OCI-LY3 (cell line): ENCODE measurements at regions not wholly inside any gene's neighbourhood (a gene's known extent, or its start where the extent isn't known, plus 50 kb on each side); places are given as distances from the start of the nearest gene placed in this dataset.
"Not testable (repeated sequence)": the region's sequence is repeated elsewhere in the genome, so short reads cannot be mapped to it uniquely, and the experiment has no call there.

ENCODE experiments used
- H2AFZ ChIP-seq: fragments of 200-600, 300-600 bp; shearing (Covaris generic); 2 replicates; pipeline ENCODE4 v1.6.0; 2014; ENCODE audit warnings: antibody characterized with exemption, low read depth, low read length
- H3K27ac ChIP-seq: fragments of 200-600, 300-600 bp; sonication (generic); 2 replicates; pipeline ENCODE4 v1.5.1; 2014; ENCODE audit warnings: mild to moderate bottlenecking, low read length, moderate library complexity, mixed read lengths
- H3K27me3 ChIP-seq: fragments of 200-600, 300-600 bp; sonication (generic); 2 replicates; pipeline ENCODE4 v1.6.1; 2014; ENCODE audit warnings: low read depth, low read length, mixed read lengths
- H3K36me3 ChIP-seq: fragments of 200-600, 300-600 bp; sonication (generic); replicated peaks from 2 replicates; pipeline ENCODE3; 2014; ENCODE audit warnings: low read depth, low read length, mixed read lengths
- H3K4me1 ChIP-seq: fragments of 300-600, 200-600 bp; sonication (generic); 2 replicates; pipeline ENCODE4 v1.6.1; 2014; ENCODE audit warnings: low read length, mixed read lengths
- H3K4me2 ChIP-seq: fragments of 200-600, 300-600 bp; sonication (generic); 2 replicates; pipeline ENCODE4 v1.6.1; 2014; ENCODE audit warnings: low read length, mixed read lengths
- H3K4me3 ChIP-seq: fragments of 300-600, 200-600 bp; sonication (generic); 2 replicates; pipeline ENCODE4 v1.5.1; 2014; ENCODE audit warnings: antibody characterized with exemption, mild to moderate bottlenecking, low read length, moderate library complexity
- H3K79me2 ChIP-seq: fragments of 300-600, 200-600 bp; shearing (Covaris generic); 2 replicates; pipeline ENCODE4 v1.6.1; 2014; ENCODE audit warnings: mild to moderate bottlenecking, low read length, mixed read lengths
- H3K9ac ChIP-seq: fragments of 300-600, 200-600 bp; shearing (Covaris generic); 2 replicates; pipeline ENCODE4 v1.6.0; 2014; ENCODE audit warnings: mild to moderate bottlenecking, low read length, moderate library complexity
- H3K9me3 ChIP-seq: fragments of 200-600, 300-600 bp; shearing (Covaris generic); 2 replicates; pipeline ENCODE4 v1.6.1; 2014; ENCODE audit warnings: low read length, mixed read lengths; ENCODE audit not compliant: insufficient read depth
- H4K20me1 ChIP-seq: fragments of 200-600, 300-600 bp; sonication (generic); 2 replicates; pipeline ENCODE4 v1.6.1; 2016; ENCODE audit warnings: low read length, mixed read lengths; ENCODE audit not compliant: insufficient read depth
- CTCF ChIP-seq: fragments of 200-600, 300-600 bp; sonication (generic); IDR thresholded peaks from 2 replicates; pipeline ENCODE4 v1.5.1; 2014; ENCODE audit warnings: antibody characterized with exemption, low read length, low read depth
- EZH2phosphoT487 ChIP-seq: fragments of 200-600 bp; shearing (Covaris generic); IDR thresholded peaks from 2 replicates; pipeline ENCODE4 v1.6.1; 2018; ENCODE audit warnings: antibody characterized with exemption, mixed run types, low read depth

GRCh38 chr14:106372870-106373652 is 846.7 kb downstream of the TMEM121 start:
- Histone ChIP-seq H3K4me2 (peak overlapping the region; percentile 56), H3K79me2 (peaks cover 15% of the 10 kb centered on the region), H3K27me3 (0 out of 2 replicates have a peak, but pooled peaks cover 8% of the 10 kb centered on the region), H3K4me3 (peak overlapping the region; percentile 43), H4K20me1 (no peaks in the 10 kb centered on the region), H3K9ac (no peak overlapping the region), H3K9me3 (no peaks in the 10 kb centered on the region), H3K27ac (no peak overlapping the region), H3K36me3 (no peaks in the 10 kb centered on the region), H2AFZ (no peak overlapping the region), H3K4me1 (peaks cover 13% of the 10 kb centered on the region)
- TF ChIP-seq CTCF (peak; percentile 58), EZH2phosphoT487 (no peak)

GRCh38 chr14:106373653-106374110 is 847.3 kb downstream of the TMEM121 start:
- H3K9ac ChIP-seq, result 0 out of 2 replicates have a peak overlapping the region, but pooled peaks have one; percentile 32
- peaks cover 14% of the 10 kb centered on the region for H3K4me1 ChIP-seq
- H4K20me1 ChIP-seq, H3K27me3 ChIP-seq, H2AFZ ChIP-seq, H3K36me3 ChIP-seq, H3K9me3 ChIP-seq: not testable (repeated sequence)
- H3K4me3 ChIP-seq, result peak overlapping the region; percentile 43
- H3K27ac ChIP-seq, result peak overlapping the region; percentile 48
- peak overlapping the region; percentile 64 for H3K4me2 ChIP-seq
- H3K79me2 ChIP-seq, result peaks cover 15% of the 10 kb centered on the region

GRCh38 chr14:106377432-106377831 is 851.0 kb downstream of the TMEM121 start:
- Histone ChIP-seq H3K4me3 (no peak overlapping the region), H3K79me2 (peaks cover 15% of the 10 kb centered on the region), H3K4me1 (peaks cover 14% of the 10 kb centered on the region), H2AFZ (no peak overlapping the region), H3K36me3 (no peaks in the 10 kb centered on the region), H3K9me3 (no peaks in the 10 kb centered on the region), H3K9ac (no peak overlapping the region), H4K20me1 (no peaks in the 10 kb centered on the region), H3K27ac (no peak overlapping the region), H3K4me2 (no peak overlapping the region), H3K27me3 (peaks cover 37% of the 10 kb centered on the region)
- no peak for TF ChIP-seq EZH2phosphoT487
- no peak for TF ChIP-seq CTCF

- peaks cover 38% of the 10 kb centered on the region for H3K27me3 ChIP-seq
- peaks cover 10% of the 10 kb centered on the region; the same call in 1 of the 2 replicates for H3K4me1 ChIP-seq
- TF ChIP-seq CTCF, result peak; percentile 73
- TF ChIP-seq EZH2phosphoT487, result no peak
- no peaks in the 10 kb centered on the region for H3K36me3 ChIP-seq
- no peaks in the 10 kb centered on the region for H3K9me3 ChIP-seq
- no peak overlapping the region for H3K9ac ChIP-seq
- peaks cover 15% of the 10 kb centered on the region for H3K79me2 ChIP-seq
- H3K4me2 ChIP-seq, result peak overlapping the region; percentile 25; the same call in 1 of the 2 replicates
- H2AFZ ChIP-seq, result no peak overlapping the region
- no peaks in the 10 kb centered on the region for H4K20me1 ChIP-seq
- H3K4me3 ChIP-seq, result no peak overlapping the region
- H3K27ac ChIP-seq, result no peak overlapping the region
Observed at GRCh38 chr14:106378191-106378590, 851.8 kb downstream of the TMEM121 start.
